ENCODE measurements at regions not wholly inside any gene's neighbourhood (a gene's known extent, or its start where the extent isn't known, plus 50 kb on each side); places are given as distances from the start of the nearest gene placed in this dataset.

DNA sequence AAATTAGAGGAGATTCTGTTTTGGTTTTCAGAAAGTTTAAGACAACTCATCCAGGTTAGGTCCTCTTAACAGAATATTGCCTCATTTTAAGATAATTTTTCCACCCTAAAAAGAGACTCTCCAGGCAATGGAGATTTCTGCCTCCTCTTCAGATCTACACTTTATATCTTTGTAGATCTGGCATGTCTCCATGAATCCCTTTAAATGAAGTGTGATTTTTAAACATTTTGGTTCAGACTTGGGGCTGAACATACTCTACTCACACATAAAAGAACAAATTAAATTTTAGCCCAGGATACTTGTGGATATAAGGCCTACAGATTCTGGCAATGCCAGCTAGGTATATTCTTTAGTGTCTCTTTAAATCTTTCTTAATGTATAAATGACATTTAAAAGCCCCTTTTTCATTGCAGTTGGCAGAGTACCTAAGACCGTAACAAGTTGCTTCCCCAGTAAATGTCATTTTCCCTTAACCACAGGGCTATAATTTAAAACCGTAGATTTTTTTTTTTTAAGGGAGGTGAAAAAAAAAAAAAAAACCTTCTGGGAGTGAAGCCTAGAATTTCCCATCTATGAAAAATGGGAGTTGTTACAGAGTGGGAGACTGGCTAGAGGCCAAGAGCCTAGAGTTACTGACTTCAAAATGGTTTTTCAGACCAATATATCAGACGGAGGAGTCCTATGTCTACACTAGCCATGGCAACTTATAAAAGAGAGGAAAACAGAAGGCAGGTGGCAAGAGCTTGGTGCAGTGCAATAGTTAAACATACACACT lies 207.8 kb upstream of the TARS1 start:
- no peak overlapping the region for H3K4me3 ChIP-seq (ENCODE audit: low read depth in 1 of 2, low read length in 2 of 2)
- H2AFZ ChIP-seq (ENCODE audit: low read depth, low read length), result no peak overlapping the region
- TF ChIP-seq CTCF (IDR thresholded peaks at IDR 0.05; ENCODE audit: borderline replicate concordance, extremely low read depth, low read length, poor library complexity, severe bottlenecking), result no peak
- TF ChIP-seq EZH2 (IDR thresholded peaks at IDR 0.05; ENCODE audit: borderline replicate concordance, low read depth, low read length, severe bottlenecking), result no peak
- DNase-seq (no peak), ATAC-seq (ENCODE audit: insufficient read depth, low read depth) (no peak)
- no peaks in the 10 kb centered on the region for H3K4me1 ChIP-seq (ENCODE audit: insufficient read depth, low read length)
- no peaks in the 10 kb centered on the region for H3K27me3 ChIP-seq (ENCODE audit: insufficient read depth, low read length, poor library complexity)
- no peaks in the 10 kb centered on the region for H4K20me1 ChIP-seq (ENCODE audit: insufficient read depth, low read length)
- H3K9ac ChIP-seq (ENCODE audit: low read depth, low read length), result no peak overlapping the region
- no peaks in the 10 kb centered on the region for H3K79me2 ChIP-seq (ENCODE audit: insufficient read depth, low read length)
- H3K4me2 ChIP-seq (ENCODE audit: insufficient read depth, low read length), result no peak overlapping the region
- H3K9me3 ChIP-seq (ENCODE audit: insufficient read depth, low read length, severe bottlenecking), result no peaks in the 10 kb centered on the region
- no peak overlapping the region for H3K27ac ChIP-seq (ENCODE audit: low read length)
- no peaks in the 10 kb centered on the region for H3K36me3 ChIP-seq (ENCODE audit: insufficient read depth, low read length)

- DNase-seq (no peak), ATAC-seq (ENCODE audit: insufficient read depth, low read depth) (no peak)
- H3K4me1 ChIP-seq (ENCODE audit: insufficient read depth, low read length), result no peaks in the 10 kb centered on the region
- H3K4me2 ChIP-seq (ENCODE audit: insufficient read depth, low read length), result no peak overlapping the region
- H3K27ac ChIP-seq (ENCODE audit: low read length), result no peak overlapping the region
- no peak overlapping the region for H3K4me3 ChIP-seq (ENCODE audit: low read depth in 1 of 2, low read length in 2 of 2)
- no peaks in the 10 kb centered on the region for H3K36me3 ChIP-seq (ENCODE audit: insufficient read depth, low read length)
- no peaks in the 10 kb centered on the region for H3K79me2 ChIP-seq (ENCODE audit: insufficient read depth, low read length)
- H4K20me1 ChIP-seq (ENCODE audit: insufficient read depth, low read length), result no peaks in the 10 kb centered on the region
- no peak overlapping the region for H2AFZ ChIP-seq (ENCODE audit: low read depth, low read length)
- TF ChIP-seq CTCF (IDR thresholded peaks at IDR 0.05; ENCODE audit: borderline replicate concordance, extremely low read depth, low read length, poor library complexity, severe bottlenecking) (no peak), EZH2 (IDR thresholded peaks at IDR 0.05; ENCODE audit: borderline replicate concordance, low read depth, low read length, severe bottlenecking) (no peak)
- no peak overlapping the region for H3K9ac ChIP-seq (ENCODE audit: low read depth, low read length)
- H3K9me3 ChIP-seq (ENCODE audit: insufficient read depth, low read length, severe bottlenecking), result no peaks in the 10 kb centered on the region
- no peaks in the 10 kb centered on the region for H3K27me3 ChIP-seq (ENCODE audit: insufficient read depth, low read length, poor library complexity)
Measured at GRCh38 chr5:33235304-33235703, 205.5 kb upstream of the TARS1 start.

GRCh38 chr5:33235824-33236223 lies 204.9 kb upstream of the TARS1 start:
- H3K4me1 ChIP-seq (ENCODE audit: insufficient read depth, low read length), result no peaks in the 10 kb centered on the region
- H2AFZ ChIP-seq (ENCODE audit: low read depth, low read length), result no peak overlapping the region
- H3K4me2 ChIP-seq (ENCODE audit: insufficient read depth, low read length), result no peak overlapping the region
- H3K27me3 ChIP-seq (ENCODE audit: insufficient read depth, low read length, poor library complexity), result no peaks in the 10 kb centered on the region
- H4K20me1 ChIP-seq (ENCODE audit: insufficient read depth, low read length), result no peaks in the 10 kb centered on the region
- ATAC-seq (ENCODE audit: insufficient read depth, low read depth), result no peak
- no peak overlapping the region for H3K9ac ChIP-seq (ENCODE audit: low read depth, low read length)
- TF ChIP-seq EZH2 (IDR thresholded peaks at IDR 0.05; ENCODE audit: borderline replicate concordance, low read depth, low read length, severe bottlenecking) (no peak), CTCF (IDR thresholded peaks at IDR 0.05; ENCODE audit: borderline replicate concordance, extremely low read depth, low read length, poor library complexity, severe bottlenecking) (no peak)
- H3K36me3 ChIP-seq (ENCODE audit: insufficient read depth, low read length), result no peaks in the 10 kb centered on the region
- H3K27ac ChIP-seq (ENCODE audit: low read length), result no peak overlapping the region
- no peaks in the 10 kb centered on the region for H3K79me2 ChIP-seq (ENCODE audit: insufficient read depth, low read length)
- no peaks in the 10 kb centered on the region for H3K9me3 ChIP-seq (ENCODE audit: insufficient read depth, low read length, severe bottlenecking)
- no peak overlapping the region for H3K4me3 ChIP-seq (ENCODE audit: low read depth in 1 of 2, low read length in 2 of 2)
- DNase-seq, result no peak
